ENCODE measurements at regions not wholly inside any gene's neighbourhood (a gene's known extent, or its start where the extent isn't known, plus 50 kb on each side); places are given as distances from the start of the nearest gene placed in this dataset.

- WGBS (ENCODE audit: low lambda C conversion rate, missing lambda C conversion rate): 69% methylated on average over 3 of the region's 4 CpGs
These were observed 338.0 kb upstream of the MKI67 start for GRCh38 chr10:128463991-128464760.

GRCh38 chr10:128465697-128466096 is 339.5 kb upstream of the MKI67 start:
- Histone ChIP-seq H3K9me3 (ENCODE audit: low read depth) (no peaks in the 10 kb centered on the region), H2AFZ (no peak overlapping the region), H3K4me2 (no peak overlapping the region), H3K27ac (no peak overlapping the region), H3K79me2 (no peaks in the 10 kb centered on the region), H3K36me3 (replicated peaks; ENCODE audit: insufficient read depth, low read depth) (no peaks in the 10 kb centered on the region), H3K27me3 (peaks cover 12% of the 10 kb centered on the region), H3K9me2 (replicated peaks; ENCODE audit: insufficient read depth) (no peaks in the 10 kb centered on the region), H3K4me1 (ENCODE audit: insufficient read depth) (no peaks in the 10 kb centered on the region), H3K4me3 (no peak overlapping the region), H4K20me1 (ENCODE audit: insufficient read depth, poor library complexity, severe bottlenecking) (no peaks in the 10 kb centered on the region)
- 71% methylated on average over 11 of the region's 11 CpGs for WGBS (ENCODE audit: low lambda C conversion rate, missing lambda C conversion rate)
- TF ChIP-seq EZH2phosphoT487 (IDR thresholded peaks at IDR 0.05; ENCODE audit: low read depth, severe bottlenecking, unreplicated experiment) (no peak), EZH2 (IDR thresholded peaks at IDR 0.05; ENCODE audit: borderline replicate concordance) (no peak), CTCF (IDR thresholded peaks at IDR 0.05; ENCODE audit: poor library complexity) (no peak)
- DNase-seq (ENCODE audit: low spot score): no peak

More at GRCh38 chr10:128463991-128464760, 338.0 kb upstream of the MKI67 start:
- Histone ChIP-seq H3K79me2 (no peaks in the 10 kb centered on the region), H3K9me3 (ENCODE audit: low read depth) (no peaks in the 10 kb centered on the region), H3K4me2 (no peak overlapping the region), H3K36me3 (replicated peaks; ENCODE audit: insufficient read depth, low read depth) (no peaks in the 10 kb centered on the region), H3K9me2 (replicated peaks; ENCODE audit: insufficient read depth) (no peaks in the 10 kb centered on the region), H2AFZ (no peak overlapping the region), H3K27me3 (peaks cover 12% of the 10 kb centered on the region), H3K4me3 (no peak overlapping the region), H3K27ac (no peak overlapping the region), H3K4me1 (ENCODE audit: insufficient read depth) (no peaks in the 10 kb centered on the region), H4K20me1 (ENCODE audit: insufficient read depth, poor library complexity, severe bottlenecking) (no peaks in the 10 kb centered on the region)
- DNase-seq (ENCODE audit: low spot score): peak; percentile 77
- TF ChIP-seq CTCF (IDR thresholded peaks at IDR 0.05; ENCODE audit: poor library complexity) (no peak), EZH2 (IDR thresholded peaks at IDR 0.05; ENCODE audit: borderline replicate concordance) (no peak), EZH2phosphoT487 (IDR thresholded peaks at IDR 0.05; ENCODE audit: low read depth, severe bottlenecking, unreplicated experiment) (no peak)

GRCh38 chr10:128466831-128467371 is 340.7 kb upstream of the MKI67 start:
- TF ChIP-seq CTCF (IDR thresholded peaks at IDR 0.05; ENCODE audit: poor library complexity) (no peak), EZH2 (IDR thresholded peaks at IDR 0.05; ENCODE audit: borderline replicate concordance) (no peak), EZH2phosphoT487 (IDR thresholded peaks at IDR 0.05; ENCODE audit: low read depth, severe bottlenecking, unreplicated experiment) (no peak)
- H2AFZ ChIP-seq: no peak overlapping the region
- H4K20me1 ChIP-seq (ENCODE audit: insufficient read depth, poor library complexity, severe bottlenecking): no peaks in the 10 kb centered on the region
- 95% methylated on average over 14 of the region's 14 CpGs for WGBS (ENCODE audit: low lambda C conversion rate, missing lambda C conversion rate)
- H3K79me2 ChIP-seq: no peaks in the 10 kb centered on the region
- H3K4me1 ChIP-seq (ENCODE audit: insufficient read depth): no peaks in the 10 kb centered on the region
- H3K4me2 ChIP-seq: no peak overlapping the region
- no peaks in the 10 kb centered on the region for H3K9me2 ChIP-seq (replicated peaks; ENCODE audit: insufficient read depth)
- H3K27me3 ChIP-seq: peaks cover 12% of the 10 kb centered on the region
- H3K4me3 ChIP-seq: no peak overlapping the region
- no peaks in the 10 kb centered on the region for H3K9me3 ChIP-seq (ENCODE audit: low read depth)
- no peaks in the 10 kb centered on the region for H3K36me3 ChIP-seq (replicated peaks; ENCODE audit: insufficient read depth, low read depth)
- no peak overlapping the region for H3K27ac ChIP-seq
- no peak for DNase-seq (ENCODE audit: low spot score)
